NOMO-1 (cell line): ENCODE measurements at regions not wholly inside any gene's neighbourhood (a gene's known extent, or its start where the extent isn't known, plus 50 kb on each side); places are given as distances from the start of the nearest gene placed in this dataset.

Source experiments
- DNase-seq, 2 experiments: peaks; one replicate each; lab custom pipeline; 2025; ENCODE audit not compliant: unreplicated experiment in 2 of 2; lab: John Stamatoyannopoulos, UW

GRCh38 chr2:5751873-5752482 is 59.8 kb downstream of the SOX11 start:
- DNase-seq, result no peak

DNA sequence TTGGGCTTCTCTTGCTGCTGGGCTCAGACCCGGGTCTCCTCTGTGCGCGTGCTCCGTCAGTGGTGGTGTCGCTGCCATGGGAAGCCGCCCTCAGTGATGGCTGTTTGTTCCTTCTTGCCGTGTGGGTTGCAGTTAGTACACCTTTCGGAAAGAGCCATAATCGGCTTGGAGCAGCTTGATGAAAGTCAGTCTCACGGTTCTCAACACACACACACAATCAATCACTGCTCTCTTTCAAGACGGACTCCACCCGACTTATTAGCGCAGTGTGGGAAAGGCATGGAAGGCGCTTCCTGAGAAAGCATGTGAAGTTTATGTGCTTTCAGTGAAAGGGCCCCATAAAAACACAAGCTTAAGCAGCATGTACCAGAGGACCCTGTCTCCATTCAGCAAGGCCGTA is 64.1 kb downstream of the SOX11 start:
- DNase-seq, result no peak

DNA sequence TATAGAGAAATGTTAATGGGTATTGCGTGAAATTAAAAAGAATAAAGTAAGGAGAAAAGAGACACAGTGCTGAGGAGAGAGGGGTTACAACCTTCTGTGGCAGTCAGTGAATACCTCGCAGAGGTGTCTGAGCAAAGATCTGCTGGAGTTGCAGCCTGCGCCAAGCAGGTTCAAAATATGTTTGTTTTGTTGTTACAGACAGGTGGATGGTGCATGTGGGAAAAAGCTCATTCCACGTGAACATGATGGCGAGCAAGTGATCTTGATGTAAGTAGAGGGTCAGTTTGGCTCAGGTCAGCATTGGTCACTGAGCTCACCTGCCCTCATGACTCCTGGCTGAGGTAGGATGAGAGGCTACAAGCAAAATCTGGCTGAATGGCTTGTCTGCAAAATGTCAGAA is 66.2 kb downstream of the SOX11 start:
- no peak for DNase-seq

DNA sequence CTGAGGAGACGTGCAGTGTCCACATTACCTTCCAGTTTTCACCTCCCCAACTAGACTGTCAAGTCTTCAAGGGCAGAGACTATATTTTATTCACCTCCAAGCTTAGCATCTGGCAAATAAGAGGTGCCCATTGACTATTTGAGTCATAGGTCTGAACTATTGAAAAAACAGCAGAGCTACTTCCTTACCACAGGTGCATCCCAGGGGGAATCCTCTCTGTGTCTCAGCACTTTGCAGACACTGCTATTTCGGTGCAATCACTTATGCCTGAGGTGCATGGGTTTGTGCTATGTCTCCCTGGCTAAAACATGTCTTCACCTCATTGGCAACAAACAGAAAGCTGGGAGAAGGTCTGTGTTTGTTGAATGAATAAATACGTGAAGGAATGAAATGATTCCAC is 67.8 kb downstream of the SOX11 start:
- DNase-seq, result no peak

DNA sequence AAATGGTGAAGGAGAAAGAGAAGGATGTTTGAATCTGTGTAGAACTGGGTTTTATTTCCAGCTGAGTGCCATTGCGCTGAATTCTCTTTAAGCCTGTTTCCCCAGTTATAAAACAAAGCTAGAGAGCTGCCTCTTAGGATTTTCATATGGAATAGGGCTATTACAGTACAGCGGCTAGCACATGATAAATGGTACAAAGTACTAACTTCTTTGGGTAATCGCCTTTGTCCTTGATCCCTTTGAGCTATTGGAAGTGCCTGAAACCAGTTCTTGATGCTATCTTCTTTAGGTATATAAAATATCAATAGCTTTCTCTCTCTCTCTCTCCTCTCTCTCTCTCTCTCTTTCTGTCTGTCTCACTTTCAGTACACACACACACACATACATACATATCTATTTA is 71.3 kb downstream of the SOX11 start:
- no peak for DNase-seq

GRCh38 chr2:5764041-5764440 is 71.9 kb downstream of the SOX11 start:
- no peak for DNase-seq

DNA sequence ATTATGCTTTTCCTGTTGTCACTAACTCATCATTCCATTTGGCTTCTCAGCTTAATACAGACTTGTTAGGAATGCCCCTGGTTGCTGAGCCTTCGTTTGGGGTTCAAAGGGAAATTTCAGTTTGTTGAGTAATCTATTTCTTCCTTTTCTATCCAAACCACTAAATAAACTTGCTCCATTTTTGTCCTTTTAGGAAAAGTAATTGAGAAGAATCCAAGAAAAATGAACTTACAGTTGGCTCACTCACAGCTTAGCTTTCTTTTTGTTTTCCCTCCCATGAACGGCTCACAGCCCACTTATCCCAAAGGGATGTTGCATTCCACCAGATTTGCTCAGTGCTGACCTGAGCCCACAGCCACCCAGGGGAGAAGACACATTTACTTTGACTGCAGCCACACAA is 73.9 kb downstream of the SOX11 start:
- DNase-seq, result no peak

DNA sequence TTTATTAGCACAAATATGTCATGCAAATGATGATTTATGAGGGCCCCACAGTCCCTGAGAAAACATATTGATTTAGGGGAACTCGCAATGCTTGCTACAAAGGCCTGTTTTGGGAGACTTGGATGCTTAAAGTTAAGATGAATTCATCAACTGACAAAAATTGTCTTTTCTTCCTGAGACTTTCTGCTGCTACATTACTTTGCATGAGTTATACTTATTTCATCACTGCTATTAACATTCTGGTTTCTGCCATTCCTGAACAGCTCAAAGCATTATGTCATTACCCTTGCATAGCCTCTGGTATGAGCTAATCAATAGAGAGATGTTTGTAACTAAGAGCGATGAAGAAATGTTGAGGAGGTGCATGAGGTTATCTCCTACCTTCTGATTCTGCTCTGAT is 74.4 kb downstream of the SOX11 start:
- DNase-seq, result no peak

DNA sequence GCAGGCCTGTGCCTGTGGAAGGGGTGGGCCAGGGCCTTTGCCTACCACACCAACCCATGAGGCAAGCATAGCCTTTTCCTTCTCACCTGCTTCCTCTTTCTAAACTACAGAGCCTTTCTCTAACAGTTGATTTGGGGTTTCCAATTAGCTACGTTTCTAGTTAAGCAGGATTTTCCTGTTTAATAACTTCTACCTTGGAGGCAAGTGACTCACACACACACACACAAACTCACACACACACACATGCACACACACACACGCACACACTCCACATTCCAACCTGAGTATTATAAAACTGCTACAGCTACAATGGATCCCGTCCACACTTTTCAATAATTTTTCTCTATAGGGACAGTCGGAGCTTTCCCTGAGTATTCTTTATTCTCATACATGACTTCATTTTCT is 84.9 kb downstream of the SOX11 start:
- DNase-seq, result no peak

GRCh38 chr2:5781679-5782078 is 89.5 kb downstream of the SOX11 start:
- no peak for DNase-seq

DNA sequence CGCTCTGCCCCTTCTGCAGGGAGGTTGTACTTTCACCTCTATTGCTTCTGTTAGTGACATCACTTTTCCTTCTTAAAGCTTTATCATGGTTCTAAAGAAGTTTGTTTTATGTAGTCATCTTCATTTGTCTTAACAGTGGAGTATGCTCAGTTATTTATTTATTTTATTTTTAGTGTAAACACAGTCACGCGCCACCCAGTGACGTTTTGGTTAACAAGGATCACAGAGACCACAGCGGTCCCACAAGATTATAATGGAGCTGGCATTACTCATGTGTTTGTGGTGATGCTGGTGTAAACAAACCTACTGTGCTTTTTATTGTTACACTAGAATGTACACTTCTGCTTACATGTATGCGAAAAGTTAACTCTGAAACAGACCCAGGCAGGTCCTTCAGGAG is 89.9 kb downstream of the SOX11 start:
- DNase-seq, result no peak

- DNase-seq, result no peak
Measured at GRCh38 chr2:5788447-5788846, 96.3 kb downstream of the SOX11 start.

DNA sequence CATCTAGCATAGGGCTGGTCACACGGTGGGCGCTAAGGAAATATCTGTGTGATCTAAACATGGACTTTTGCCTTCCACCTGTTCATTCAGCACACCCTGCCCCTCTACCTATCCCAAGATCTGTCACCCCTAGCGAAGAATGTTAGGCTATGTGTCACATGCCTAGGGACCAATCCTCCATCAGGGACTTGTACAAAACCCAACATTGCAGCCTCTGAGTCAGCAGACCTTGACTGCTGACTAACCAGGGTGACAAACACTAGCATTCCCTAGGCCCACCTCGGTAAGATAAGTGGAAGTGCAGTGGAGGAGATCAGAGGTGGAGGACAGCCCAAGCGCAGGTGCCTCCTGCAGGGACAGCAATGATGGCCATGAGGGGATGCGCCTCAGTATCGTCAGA is 99.2 kb downstream of the SOX11 start:
- no peak for DNase-seq

GRCh38 chr2:5794012-5794411 is 101.8 kb downstream of the SOX11 start:
- DNase-seq, result no peak

- DNase-seq, result no peak
Measured at GRCh38 chr2:5798084-5798483, 105.9 kb downstream of the SOX11 start.

DNA sequence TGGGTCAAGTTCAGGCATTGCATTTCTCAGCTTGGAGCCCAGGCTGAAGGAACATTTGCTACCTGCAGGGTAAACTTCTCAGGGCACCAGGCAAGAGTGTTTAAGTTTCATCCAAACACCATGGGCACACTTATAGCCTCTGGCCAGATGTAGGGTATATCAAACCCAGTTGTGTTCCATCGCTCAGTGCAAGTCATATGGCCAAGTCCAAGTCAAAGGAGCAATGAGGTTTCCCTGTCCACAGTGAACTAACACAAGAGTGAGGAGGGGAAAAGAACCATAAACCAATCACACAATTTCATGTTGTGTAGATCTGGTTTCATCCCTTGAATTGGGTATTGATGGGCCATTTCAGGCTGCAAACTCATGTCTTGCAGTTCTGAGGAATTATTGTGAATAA is 107.2 kb downstream of the SOX11 start:
- DNase-seq, result no peak

DNA sequence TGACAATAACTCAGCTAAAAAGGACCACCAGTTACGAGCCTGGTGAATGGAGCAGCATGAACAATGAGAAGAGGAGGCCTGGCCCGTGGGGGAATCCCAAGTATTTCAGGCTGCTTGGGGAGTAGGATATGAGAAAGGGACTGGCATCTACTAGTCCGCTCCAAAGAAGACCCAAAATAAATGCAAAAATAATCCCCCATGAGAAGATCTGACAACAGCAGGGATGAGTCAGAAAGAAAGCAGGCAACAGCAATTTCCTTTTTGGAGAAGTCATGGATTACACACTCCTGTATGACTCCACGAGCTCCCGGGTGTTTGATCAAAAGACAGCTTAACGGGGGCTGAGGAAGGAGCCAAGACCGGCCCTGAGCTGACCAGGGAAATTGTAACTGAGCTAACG is 111.4 kb downstream of the SOX11 start:
- DNase-seq, result no peak

DNA sequence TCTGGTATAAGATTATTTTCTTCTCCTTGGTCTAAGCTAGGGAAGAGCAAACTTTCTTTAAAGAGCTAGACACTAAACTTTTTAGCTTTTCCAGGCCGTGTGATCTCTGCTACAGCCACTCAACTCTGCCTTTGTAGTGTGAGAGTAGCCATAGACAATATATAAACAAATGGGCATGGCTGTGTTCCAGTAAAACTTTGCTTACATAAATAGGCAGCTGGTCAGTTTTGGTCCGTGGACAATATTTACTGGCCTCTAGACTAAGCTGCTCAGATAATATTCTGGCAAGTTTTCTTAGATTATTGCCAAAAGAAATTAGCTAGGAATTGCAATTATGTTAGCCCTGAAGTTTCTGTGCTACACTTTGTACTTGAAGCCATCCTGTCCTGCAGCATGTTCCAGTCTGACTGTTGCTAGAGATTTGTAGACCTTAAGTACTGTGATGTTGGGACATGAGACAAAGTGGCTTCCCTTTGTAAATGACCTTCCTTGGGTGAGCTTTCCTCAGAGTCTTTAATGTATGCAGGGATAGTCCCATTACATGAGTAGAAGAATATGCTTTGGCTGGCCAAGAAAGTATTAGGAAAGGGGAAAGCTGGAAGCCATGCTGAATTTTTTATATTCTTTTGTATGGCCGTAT is 126.9 kb downstream of the SOX11 start:
- no peak for DNase-seq

GRCh38 chr2:5824126-5824525 is 131.9 kb downstream of the SOX11 start:
- DNase-seq, result no peak

DNA sequence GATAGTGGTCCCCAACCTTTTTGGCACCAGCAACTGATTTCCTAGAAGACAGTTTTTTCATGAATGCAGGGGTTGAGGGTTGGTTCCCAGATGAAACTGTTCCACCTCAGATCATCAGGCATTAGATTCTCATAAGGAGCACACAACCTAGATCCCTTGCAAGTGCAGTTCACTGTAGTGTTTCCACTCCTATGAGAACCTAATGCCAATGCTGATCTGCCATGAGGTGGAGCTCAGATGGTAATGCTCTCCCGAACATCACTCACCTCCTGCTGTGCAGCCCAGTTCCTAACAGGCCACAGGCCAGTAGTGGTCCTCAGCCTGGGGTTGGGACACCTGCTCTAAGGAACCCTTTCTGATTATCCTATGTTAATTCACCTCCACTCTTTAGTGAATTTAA is 133.5 kb downstream of the SOX11 start:
- DNase-seq, result no peak

DNA sequence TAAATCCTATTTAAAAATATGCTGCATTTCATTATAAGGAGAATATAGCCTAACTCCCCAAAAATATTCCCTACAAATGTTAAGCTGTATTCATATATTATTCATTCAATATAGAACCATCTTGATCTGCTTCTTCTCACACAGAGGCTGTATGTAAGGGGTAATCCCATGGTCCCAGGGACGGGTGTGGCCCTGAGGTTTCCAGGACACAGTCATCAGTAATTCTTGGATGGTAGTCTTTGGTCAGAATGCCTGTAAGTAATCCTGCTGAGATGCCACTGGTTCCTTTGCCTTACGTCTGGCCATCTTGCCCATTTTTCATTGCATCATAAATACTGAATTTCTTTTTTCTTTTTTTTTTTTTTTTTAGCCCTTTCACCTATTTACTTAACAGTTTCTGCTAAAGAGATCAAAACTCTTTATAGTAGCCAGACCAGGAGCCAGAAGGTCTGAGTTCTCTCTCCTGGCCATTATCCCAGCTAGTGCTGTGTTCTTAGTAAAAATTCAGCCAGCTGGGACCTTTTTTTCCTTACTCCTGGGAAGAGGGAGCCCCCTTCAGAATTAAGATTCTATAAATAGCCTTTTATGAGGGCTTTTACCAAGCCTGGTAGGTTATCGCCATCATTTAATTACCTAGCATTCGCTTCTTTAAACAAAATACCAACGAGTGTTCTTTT is 134.9 kb downstream of the SOX11 start:
- no peak for DNase-seq

DNA sequence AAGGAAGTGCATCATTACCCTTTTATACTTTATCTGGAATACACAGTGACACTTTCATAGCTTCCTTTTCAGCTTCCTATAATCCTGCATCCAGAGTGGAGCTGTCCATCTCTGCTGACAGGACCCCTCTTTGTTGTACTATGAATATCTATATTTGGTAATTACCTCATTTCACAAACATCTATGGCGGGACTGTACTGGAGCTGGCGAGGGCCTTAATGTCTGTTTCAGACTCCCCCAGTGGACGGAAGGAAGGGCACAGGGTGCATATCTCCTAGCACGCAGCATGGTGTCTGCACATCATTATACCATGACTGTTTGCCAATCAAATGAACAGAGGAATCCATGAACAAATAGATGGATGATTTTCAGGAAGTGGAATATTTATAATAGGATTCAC is 142.3 kb downstream of the SOX11 start:
- DNase-seq, result no peak
